Activated T-helper 17 cell treated with anti-CD3 and anti-CD28 coated beads, Interleukin-2, amount 50 U/mL, for 72 hours (primary cell): ENCODE measurements at regions not wholly inside any gene's neighbourhood (a gene's known extent, or its start where the extent isn't known, plus 50 kb on each side); places are given as distances from the start of the nearest gene placed in this dataset.
A peak's percentile ranks its signal among the peaks of the same experiment; 100 is the strongest.

Experiments used
- ATAC-seq: fragments of 150-1000 bp; cut with Tn5 transposase; replicated peaks from 2 replicates; pipeline ENCODE4 v1.10.0; 2021; ENCODE audit warnings: mild to moderate bottlenecking, moderate library complexity
- H3K27ac Mint-ChIP-seq: one replicate; pipeline ENCODE4 v1.8.0; 2022; ENCODE audit warnings: mixed read lengths
- H3K27me3 Mint-ChIP-seq: one replicate; pipeline ENCODE4 v1.8.0; 2022; ENCODE audit warnings: mixed read lengths
- H3K36me3 Mint-ChIP-seq: one replicate; pipeline ENCODE4 v1.8.0; 2022; ENCODE audit warnings: low read depth, mild to moderate bottlenecking, mixed read lengths
- H3K4me1 Mint-ChIP-seq: one replicate; pipeline ENCODE4 v1.8.0; 2022; ENCODE audit warnings: mixed read lengths
- H3K4me3 Mint-ChIP-seq: one replicate; pipeline ENCODE4 v1.8.0; 2022; ENCODE audit warnings: mild to moderate bottlenecking, mixed read lengths
- H3K9me3 Mint-ChIP-seq: one replicate; pipeline ENCODE4 v1.8.0; 2022; ENCODE audit warnings: mixed read lengths

DNA sequence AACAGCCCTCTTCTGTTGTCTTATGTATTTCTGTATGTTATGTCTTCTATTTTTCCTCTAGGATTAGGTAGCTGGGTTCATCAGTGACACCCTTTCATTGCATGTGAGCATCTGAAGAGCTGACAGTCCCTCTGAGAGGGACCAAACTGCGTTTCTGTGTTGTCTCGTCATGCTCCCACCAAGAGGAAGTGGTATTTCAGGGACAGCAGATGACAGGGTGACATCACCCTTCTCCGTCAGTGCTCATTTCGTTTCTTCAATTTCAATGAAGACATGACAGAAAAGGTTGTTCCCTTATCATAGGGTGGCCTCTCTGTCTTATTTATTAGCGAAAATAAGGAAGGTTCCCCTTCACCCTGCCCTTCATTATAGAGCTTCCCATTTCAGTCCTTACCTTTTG is 225.9 kb upstream of the NR4A3 start:
- H3K27me3 Mint-ChIP-seq, result peaks cover 21% of the 10 kb centered on the region
- ATAC-seq, result peak; percentile 48
- H3K4me3 Mint-ChIP-seq, result no peak overlapping the region
- no peaks in the 10 kb centered on the region for H3K9me3 Mint-ChIP-seq
- H3K4me1 Mint-ChIP-seq, result no peaks in the 10 kb centered on the region
- H3K36me3 Mint-ChIP-seq, result no peaks in the 10 kb centered on the region
- no peak overlapping the region for H3K27ac Mint-ChIP-seq

GRCh38 chr9:99601571-99602111 is 220.0 kb upstream of the NR4A3 start:
- Mint-ChIP-seq H3K36me3 (no peaks in the 10 kb centered on the region), H3K27me3 (peaks cover 11% of the 10 kb centered on the region), H3K4me3 (no peak overlapping the region), H3K9me3 (peaks cover 4% of the 10 kb centered on the region), H3K27ac (no peak overlapping the region), H3K4me1 (no peaks in the 10 kb centered on the region)
- ATAC-seq, result no peak

- Mint-ChIP-seq H3K4me1 (no peaks in the 10 kb centered on the region), H3K9me3 (peaks cover 4% of the 10 kb centered on the region), H3K36me3 (no peaks in the 10 kb centered on the region), H3K4me3 (no peak overlapping the region), H3K27me3 (peaks cover 7% of the 10 kb centered on the region), H3K27ac (no peak overlapping the region)
- no peak for ATAC-seq
These were observed 218.8 kb upstream of the NR4A3 start for GRCh38 chr9:99602854-99603253.

DNA sequence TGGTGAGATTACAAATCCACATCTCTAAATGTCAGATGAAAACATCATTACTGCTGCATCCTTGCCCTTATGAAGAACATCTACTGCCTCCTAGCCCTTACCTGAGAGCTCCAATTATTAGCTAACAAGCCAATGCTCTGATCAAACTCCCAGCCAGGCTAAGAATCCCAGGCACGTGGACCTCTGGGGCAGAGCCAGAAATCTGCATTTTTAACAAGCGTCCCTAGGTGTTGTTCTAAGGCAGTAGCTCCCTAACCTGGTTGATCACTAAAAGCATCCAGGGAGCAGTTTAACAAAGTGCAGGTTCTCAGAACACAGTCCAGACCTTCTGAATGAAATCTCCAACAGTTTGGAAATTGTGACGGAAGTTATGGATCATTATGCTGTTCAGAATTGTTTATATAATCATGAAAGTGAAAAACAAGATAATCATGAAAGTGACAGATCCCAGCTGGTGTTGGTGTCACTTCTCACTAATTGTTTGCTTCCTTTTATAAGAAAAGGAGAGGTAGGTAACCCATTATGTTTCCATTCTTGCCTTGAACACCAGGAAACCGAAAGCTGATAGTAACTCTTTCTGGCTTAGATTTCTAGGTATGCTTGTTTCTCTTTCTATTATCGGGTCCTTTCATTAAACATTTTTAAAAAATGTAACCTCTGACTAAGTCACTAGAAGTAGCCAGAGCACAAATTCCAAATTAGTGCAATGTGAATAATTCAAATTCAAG is 216.5 kb upstream of the NR4A3 start:
- Mint-ChIP-seq H3K27me3 (peaks cover 13% of the 10 kb centered on the region), H3K4me1 (no peaks in the 10 kb centered on the region), H3K36me3 (no peaks in the 10 kb centered on the region), H3K4me3 (no peak overlapping the region), H3K27ac (no peak overlapping the region), H3K9me3 (peaks cover 4% of the 10 kb centered on the region)
- ATAC-seq, result no peak

- H3K9me3 Mint-ChIP-seq, result peaks cover 4% of the 10 kb centered on the region
- H3K36me3 Mint-ChIP-seq, result no peaks in the 10 kb centered on the region
- H3K4me3 Mint-ChIP-seq, result no peak overlapping the region
- no peaks in the 10 kb centered on the region for H3K4me1 Mint-ChIP-seq
- no peak overlapping the region for H3K27ac Mint-ChIP-seq
- peaks cover 17% of the 10 kb centered on the region for H3K27me3 Mint-ChIP-seq
- ATAC-seq, result no peak
These were observed 215.4 kb upstream of the NR4A3 start for GRCh38 chr9:99606296-99606695.

DNA sequence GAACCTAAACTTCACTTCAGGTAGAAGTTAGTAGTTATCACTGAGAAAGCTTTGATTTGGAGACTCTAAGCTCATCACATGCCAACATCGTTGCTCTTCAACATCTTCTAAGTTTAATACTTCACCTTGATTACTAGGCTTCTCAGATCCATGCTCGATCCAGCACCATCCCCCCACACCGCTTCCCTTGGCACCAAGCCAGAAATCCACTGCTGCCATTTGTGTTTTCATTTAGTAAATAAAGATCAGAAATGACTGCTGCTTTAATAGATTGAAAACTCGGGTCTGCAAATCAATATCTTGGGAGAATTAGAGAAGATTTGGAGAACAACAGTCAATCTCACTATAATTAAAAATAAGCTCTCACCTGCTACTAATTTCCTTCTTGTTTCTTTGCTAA is 214.7 kb upstream of the NR4A3 start:
- Mint-ChIP-seq H3K27ac (no peak overlapping the region), H3K9me3 (peaks cover 4% of the 10 kb centered on the region), H3K4me1 (no peaks in the 10 kb centered on the region), H3K36me3 (no peaks in the 10 kb centered on the region), H3K27me3 (peaks cover 17% of the 10 kb centered on the region), H3K4me3 (no peak overlapping the region)
- ATAC-seq, result no peak

GRCh38 chr9:99607842-99608448 is 213.7 kb upstream of the NR4A3 start:
- peaks cover 14% of the 10 kb centered on the region for H3K27me3 Mint-ChIP-seq
- H3K9me3 Mint-ChIP-seq, result no peaks in the 10 kb centered on the region
- H3K4me3 Mint-ChIP-seq, result no peak overlapping the region
- ATAC-seq, result no peak
- H3K27ac Mint-ChIP-seq, result no peak overlapping the region
- no peaks in the 10 kb centered on the region for H3K36me3 Mint-ChIP-seq
- no peaks in the 10 kb centered on the region for H3K4me1 Mint-ChIP-seq

DNA sequence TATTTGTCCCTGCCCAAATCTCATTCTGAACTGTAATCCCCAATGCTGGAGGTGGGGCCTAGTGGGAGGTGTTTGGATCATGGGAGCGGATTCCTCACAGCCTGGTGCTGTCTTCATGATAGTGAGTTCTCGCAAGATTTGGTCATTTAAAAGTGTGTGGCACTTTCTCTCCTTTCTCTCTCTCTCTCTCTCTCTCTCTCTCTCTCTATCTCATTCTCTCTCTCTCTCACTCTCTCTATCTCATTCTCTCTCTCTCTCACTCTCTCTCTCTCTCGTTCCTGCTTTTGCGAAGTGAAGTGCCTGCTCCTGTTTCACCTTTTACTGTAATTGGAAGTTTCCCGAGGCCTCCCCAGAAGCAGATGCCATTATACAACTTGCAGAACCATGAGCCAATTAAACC is 207.3 kb upstream of the NR4A3 start:
- no peak for ATAC-seq

DNA sequence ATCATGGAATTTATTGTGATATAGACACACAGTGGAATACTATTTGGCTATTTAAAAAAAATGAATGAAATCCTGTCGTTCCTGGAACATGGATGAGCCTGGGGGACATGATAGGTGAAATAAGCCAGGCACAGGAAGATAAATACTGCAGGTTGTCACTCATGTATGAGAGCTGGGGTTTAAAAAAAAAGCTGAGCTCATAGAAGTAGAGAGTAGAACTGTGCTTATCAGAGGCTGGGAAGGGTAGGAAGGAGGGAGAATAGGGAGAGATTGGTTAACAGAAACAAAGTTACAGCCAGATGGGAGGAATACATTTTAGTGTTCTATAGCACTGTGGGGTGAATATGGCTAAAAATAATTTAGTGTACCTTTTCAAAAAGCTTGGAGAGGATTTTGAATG is 200.6 kb upstream of the NR4A3 start:
- Mint-ChIP-seq H3K27ac (no peak overlapping the region), H3K27me3 (peaks cover 11% of the 10 kb centered on the region), H3K4me1 (no peaks in the 10 kb centered on the region), H3K36me3 (no peaks in the 10 kb centered on the region), H3K9me3 (no peaks in the 10 kb centered on the region), H3K4me3 (no peak overlapping the region)
- no peak for ATAC-seq

More for the DNA sequence above, 207.3 kb upstream of the NR4A3 start:
- Mint-ChIP-seq H3K4me1 (no peaks in the 10 kb centered on the region), H3K36me3 (no peaks in the 10 kb centered on the region), H3K27ac (no peak overlapping the region), H3K27me3 (peaks cover 13% of the 10 kb centered on the region), H3K9me3 (no peaks in the 10 kb centered on the region), H3K4me3 (no peak overlapping the region)

DNA sequence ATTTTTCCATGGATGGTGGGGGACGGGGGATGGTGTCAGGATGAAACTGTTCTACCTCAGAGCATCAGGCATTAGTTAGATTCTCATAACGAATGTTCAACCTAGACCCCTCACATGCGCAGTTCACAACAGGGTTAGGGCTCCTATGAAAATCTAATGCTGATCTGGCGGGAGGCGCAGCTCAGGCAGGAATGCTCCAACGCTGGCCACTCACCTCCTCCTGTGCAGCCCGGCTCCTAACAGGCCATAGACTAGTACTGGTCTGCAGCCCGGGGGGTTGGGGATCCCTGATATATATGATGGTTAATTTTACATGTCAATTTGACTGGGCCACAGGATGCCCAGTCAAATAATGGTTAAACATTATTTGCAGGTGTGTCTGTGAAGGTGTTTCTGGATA is 199.0 kb upstream of the NR4A3 start:
- ATAC-seq, result no peak
- H3K9me3 Mint-ChIP-seq, result no peaks in the 10 kb centered on the region
- no peak overlapping the region for H3K4me3 Mint-ChIP-seq
- no peak overlapping the region for H3K27ac Mint-ChIP-seq
- H3K36me3 Mint-ChIP-seq, result no peaks in the 10 kb centered on the region
- no peaks in the 10 kb centered on the region for H3K4me1 Mint-ChIP-seq
- peaks cover 15% of the 10 kb centered on the region for H3K27me3 Mint-ChIP-seq

- Mint-ChIP-seq H3K27me3 (peaks cover 12% of the 10 kb centered on the region), H3K36me3 (no peaks in the 10 kb centered on the region), H3K4me3 (no peak overlapping the region), H3K4me1 (no peaks in the 10 kb centered on the region), H3K9me3 (no peaks in the 10 kb centered on the region), H3K27ac (no peak overlapping the region)
- ATAC-seq, result no peak
These were observed 197.8 kb upstream of the NR4A3 start for GRCh38 chr9:99623780-99624364.

GRCh38 chr9:99624499-99625233 is 197.0 kb upstream of the NR4A3 start:
- H3K4me3 Mint-ChIP-seq, result no peak overlapping the region
- ATAC-seq, result no peak
- no peaks in the 10 kb centered on the region for H3K9me3 Mint-ChIP-seq
- peaks cover 9% of the 10 kb centered on the region for H3K27me3 Mint-ChIP-seq
- H3K27ac Mint-ChIP-seq, result no peak overlapping the region
- H3K36me3 Mint-ChIP-seq, result no peaks in the 10 kb centered on the region
- no peaks in the 10 kb centered on the region for H3K4me1 Mint-ChIP-seq

DNA sequence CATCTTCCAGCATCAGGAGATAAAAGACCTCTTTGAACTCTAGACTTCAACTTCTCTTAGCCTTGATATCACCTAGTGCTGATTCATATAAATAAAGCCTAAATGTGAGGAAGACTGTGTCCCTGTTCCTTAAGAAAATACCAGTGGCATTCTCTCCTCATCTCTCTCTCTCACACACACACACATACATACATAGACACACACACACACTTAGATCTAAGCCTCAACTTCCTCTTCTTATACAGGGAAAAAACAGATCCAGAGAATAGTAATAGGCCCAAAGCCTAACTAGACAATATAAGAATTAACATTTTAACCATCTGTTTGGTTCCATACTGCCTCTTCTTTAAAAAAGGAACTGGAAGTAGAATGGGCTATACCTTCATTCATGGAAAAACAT is 195.3 kb upstream of the NR4A3 start:
- Mint-ChIP-seq H3K36me3 (no peaks in the 10 kb centered on the region), H3K4me1 (no peaks in the 10 kb centered on the region), H3K27ac (no peak overlapping the region), H3K9me3 (no peaks in the 10 kb centered on the region), H3K4me3 (no peak overlapping the region), H3K27me3 (peaks cover 8% of the 10 kb centered on the region)
- ATAC-seq, result no peak

- Mint-ChIP-seq H3K9me3 (no peaks in the 10 kb centered on the region), H3K27me3 (peaks cover 8% of the 10 kb centered on the region), H3K27ac (no peak overlapping the region), H3K36me3 (no peaks in the 10 kb centered on the region), H3K4me3 (no peak overlapping the region), H3K4me1 (no peaks in the 10 kb centered on the region)
- ATAC-seq, result no peak
These were observed 193.4 kb upstream of the NR4A3 start for GRCh38 chr9:99628285-99628684.
